ENCODE measurements at regions not wholly inside any gene's neighbourhood (a gene's known extent, or its start where the extent isn't known, plus 50 kb on each side); places are given as distances from the start of the nearest gene placed in this dataset.

DNA sequence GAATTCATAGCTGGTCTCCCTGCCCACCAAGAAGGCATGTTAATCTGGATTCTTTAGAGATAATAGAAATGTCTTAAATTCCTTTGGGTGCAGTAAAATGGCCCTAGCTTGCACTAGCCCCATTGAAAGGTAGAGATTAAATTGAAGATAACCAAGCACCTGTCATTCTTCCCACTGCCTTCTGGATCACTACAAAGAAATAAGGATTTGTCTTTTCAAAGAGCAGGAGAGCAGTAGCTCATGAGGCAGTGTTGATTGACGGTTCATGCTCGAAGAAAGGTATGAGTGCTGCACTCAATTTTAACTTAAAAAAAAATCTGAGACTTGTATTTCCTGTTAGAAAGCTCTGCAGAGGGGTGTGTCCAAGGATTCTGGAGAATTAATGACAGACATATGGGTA lies 74.9 kb upstream of the F3 start:
- H3K9me3 ChIP-seq (ENCODE audit: low read depth), result no peaks in the 10 kb centered on the region
- peaks cover 25% of the 10 kb centered on the region for H3K4me1 ChIP-seq (ENCODE audit: insufficient read depth)
- no peaks in the 10 kb centered on the region for H3K36me3 ChIP-seq (ENCODE audit: low read depth)
- H3K79me2 ChIP-seq (ENCODE audit: insufficient read depth), result no peaks in the 10 kb centered on the region
- H3K4me3 ChIP-seq, result no peak overlapping the region
- in situ Hi-C loops (cut with MboI), result no loop called here
- no peak overlapping the region for H3K27ac ChIP-seq
- H3K9me2 ChIP-seq (ENCODE audit: insufficient read depth), result no peaks in the 10 kb centered on the region
- DNase-seq, result no peak
- H3K9ac ChIP-seq, result no peak overlapping the region
- no peaks in the 10 kb centered on the region for H3K27me3 ChIP-seq (replicated peaks; ENCODE audit: insufficient read depth)
- H4K20me1 ChIP-seq (ENCODE audit: insufficient read depth), result no peaks in the 10 kb centered on the region
- H2AFZ ChIP-seq, result no peak overlapping the region
- H3K4me2 ChIP-seq (ENCODE audit: unreplicated experiment), result no peak overlapping the region
- TF ChIP-seq EZH2 (IDR thresholded peaks at IDR 0.05; ENCODE audit: insufficient read depth, poor library complexity, severe bottlenecking) (no peak), EZH2phosphoT487 (IDR thresholded peaks at IDR 0.05; ENCODE audit: insufficient read depth, low read depth) (no peak)
- H3F3A ChIP-seq (ENCODE audit: insufficient read depth), result peaks cover 4% of the 10 kb centered on the region; the same call in 1 of the 2 replicates
- 53 to 68% methylated on average over 2 of the region's 2 CpGs for WGBS, 2 experiments (ENCODE audit: low coverage in 1 of 2, low lambda C conversion rate in 2 of 2, missing lambda C conversion rate in 2 of 2)

DNA sequence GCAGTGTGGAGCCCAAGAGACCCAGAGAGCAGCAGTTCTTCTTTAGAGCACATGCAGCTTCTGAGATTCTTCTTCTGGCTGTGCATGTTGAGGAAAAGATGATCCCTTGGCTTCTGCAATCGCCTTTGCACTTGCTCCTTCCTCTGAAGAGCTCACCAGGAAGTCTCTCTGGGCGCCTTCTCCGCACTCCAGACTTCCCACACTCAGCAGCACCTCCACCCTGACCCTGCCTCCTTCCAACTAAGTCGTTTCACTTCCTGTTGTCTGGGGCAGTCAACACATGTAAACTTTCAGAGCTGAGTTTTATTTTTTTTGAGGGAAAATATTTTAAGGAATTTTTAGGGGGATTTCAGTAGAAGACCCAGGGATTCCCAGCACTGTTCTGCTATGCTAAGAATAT lies 73.4 kb upstream of the F3 start:
- H3K36me3 ChIP-seq (ENCODE audit: low read depth), result no peaks in the 10 kb centered on the region
- peaks cover 2% of the 10 kb centered on the region; the same call in 1 of the 2 replicates for H3F3A ChIP-seq (ENCODE audit: insufficient read depth)
- no peaks in the 10 kb centered on the region for H3K79me2 ChIP-seq (ENCODE audit: insufficient read depth)
- H3K4me1 ChIP-seq (ENCODE audit: insufficient read depth), result peaks cover 21% of the 10 kb centered on the region
- no peaks in the 10 kb centered on the region for H3K9me2 ChIP-seq (ENCODE audit: insufficient read depth)
- in situ Hi-C loops (cut with MboI), result no loop called here
- H3K4me2 ChIP-seq (ENCODE audit: unreplicated experiment), result no peak overlapping the region
- peak overlapping the region; percentile 57 for H2AFZ ChIP-seq
- WGBS, 2 experiments (ENCODE audit: low coverage in 1 of 2, low lambda C conversion rate in 2 of 2, missing lambda C conversion rate in 2 of 2), result 49 to 51% methylated on average over 4 of the region's 4 CpGs
- no peak overlapping the region for H3K4me3 ChIP-seq
- TF ChIP-seq EZH2 (IDR thresholded peaks at IDR 0.05; ENCODE audit: insufficient read depth, poor library complexity, severe bottlenecking) (no peak), EZH2phosphoT487 (IDR thresholded peaks at IDR 0.05; ENCODE audit: insufficient read depth, low read depth) (no peak)
- no peaks in the 10 kb centered on the region for H3K9me3 ChIP-seq (ENCODE audit: low read depth)
- DNase-seq, result no peak
- no peak overlapping the region for H3K27ac ChIP-seq
- no peaks in the 10 kb centered on the region for H4K20me1 ChIP-seq (ENCODE audit: insufficient read depth)
- H3K9ac ChIP-seq, result no peak overlapping the region
- H3K27me3 ChIP-seq (replicated peaks; ENCODE audit: insufficient read depth), result no peaks in the 10 kb centered on the region

DNA sequence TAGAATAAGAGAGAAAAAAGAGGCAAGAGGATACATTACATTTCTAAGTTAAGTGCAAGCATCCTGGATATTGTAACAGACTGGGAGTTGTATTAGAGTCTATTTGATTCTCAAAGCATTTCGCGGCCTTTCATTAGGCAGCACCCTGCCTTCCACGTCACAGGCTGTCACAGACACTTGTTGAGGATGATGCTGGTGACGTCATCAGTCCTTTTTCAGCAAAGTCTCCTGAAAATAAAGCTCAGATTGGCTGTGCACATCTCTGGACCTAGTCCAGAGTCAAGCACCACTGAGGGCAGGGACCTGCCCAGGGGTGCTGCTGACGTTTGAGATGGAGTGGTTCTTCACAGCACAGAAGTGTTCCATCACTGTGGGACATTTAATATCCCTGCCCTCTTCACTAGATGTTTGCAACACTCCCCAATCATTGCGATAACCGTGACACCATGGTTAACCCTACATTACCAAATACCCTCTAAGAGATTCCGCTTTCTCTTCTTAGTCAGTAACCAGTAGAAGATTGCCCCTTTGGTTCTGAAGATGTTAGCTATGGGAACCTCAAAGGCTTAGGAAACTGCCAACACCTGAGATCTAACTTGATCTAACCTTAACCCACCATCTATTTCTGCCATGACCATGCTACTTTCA lies 72.7 kb upstream of the F3 start:
- in situ Hi-C loops (cut with MboI), result no loop called here
- H3K9ac ChIP-seq, result no peak overlapping the region
- H3K9me3 ChIP-seq (ENCODE audit: low read depth), result no peaks in the 10 kb centered on the region
- peaks cover 21% of the 10 kb centered on the region for H3K4me1 ChIP-seq (ENCODE audit: insufficient read depth)
- no peaks in the 10 kb centered on the region for H3F3A ChIP-seq (ENCODE audit: insufficient read depth)
- H3K4me2 ChIP-seq (ENCODE audit: unreplicated experiment), result no peak overlapping the region
- no peak overlapping the region for H2AFZ ChIP-seq
- no peak overlapping the region for H3K4me3 ChIP-seq
- H3K36me3 ChIP-seq (ENCODE audit: low read depth), result no peaks in the 10 kb centered on the region
- no peaks in the 10 kb centered on the region for H4K20me1 ChIP-seq (ENCODE audit: insufficient read depth)
- H3K27me3 ChIP-seq (replicated peaks; ENCODE audit: insufficient read depth), result no peaks in the 10 kb centered on the region
- no peaks in the 10 kb centered on the region for H3K9me2 ChIP-seq (ENCODE audit: insufficient read depth)
- DNase-seq, result no peak
- no peak overlapping the region for H3K27ac ChIP-seq
- no peak for TF ChIP-seq EZH2phosphoT487 (IDR thresholded peaks at IDR 0.05; ENCODE audit: insufficient read depth, low read depth)
- TF ChIP-seq EZH2 (IDR thresholded peaks at IDR 0.05; ENCODE audit: insufficient read depth, poor library complexity, severe bottlenecking), result no peak
- WGBS, 2 experiments (ENCODE audit: low coverage in 1 of 2, low lambda C conversion rate in 2 of 2, missing lambda C conversion rate in 2 of 2), result 96 to 97% methylated on average over 8 of the region's 8 CpGs
- no peaks in the 10 kb centered on the region for H3K79me2 ChIP-seq (ENCODE audit: insufficient read depth)

DNA sequence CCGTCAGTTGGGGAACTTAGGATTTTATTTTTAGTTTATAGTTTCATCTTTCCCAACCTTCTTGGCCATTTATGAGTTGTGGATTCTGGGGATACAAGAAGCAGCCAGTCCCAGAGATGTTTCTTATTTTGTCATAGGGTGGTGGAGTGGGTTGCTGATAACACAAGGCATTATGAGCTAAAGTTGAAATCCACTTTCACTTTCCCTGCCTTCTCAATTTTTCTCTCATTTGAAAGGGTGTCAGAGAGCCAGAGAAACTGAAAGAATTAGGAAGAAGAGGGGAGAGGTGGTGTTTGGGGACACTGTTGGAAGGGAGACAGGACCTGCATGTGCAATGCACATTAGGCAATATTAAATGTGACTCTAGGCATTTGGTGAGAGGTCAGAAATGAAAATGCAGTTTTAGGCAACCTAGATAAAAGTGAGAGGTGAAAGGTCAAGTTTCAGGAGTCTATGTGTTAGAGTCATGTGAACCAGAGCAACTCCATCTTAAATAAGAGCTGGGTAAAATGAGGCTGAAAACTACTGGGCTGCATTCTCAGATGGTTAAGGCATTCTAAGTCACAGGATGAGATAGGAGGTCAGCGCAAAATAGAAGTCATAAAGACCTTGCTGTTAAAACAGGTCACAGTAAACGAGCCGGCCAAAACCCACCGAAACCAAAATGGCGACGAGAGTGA lies 71.1 kb upstream of the F3 start:
- H2AFZ ChIP-seq, result no peak overlapping the region
- no peaks in the 10 kb centered on the region for H3F3A ChIP-seq (ENCODE audit: insufficient read depth)
- H3K27me3 ChIP-seq (replicated peaks; ENCODE audit: insufficient read depth), result no peaks in the 10 kb centered on the region
- no peak for TF ChIP-seq EZH2 (IDR thresholded peaks at IDR 0.05; ENCODE audit: insufficient read depth, poor library complexity, severe bottlenecking)
- no peak for TF ChIP-seq EZH2phosphoT487 (IDR thresholded peaks at IDR 0.05; ENCODE audit: insufficient read depth, low read depth)
- no peaks in the 10 kb centered on the region for H3K79me2 ChIP-seq (ENCODE audit: insufficient read depth)
- H3K9me3 ChIP-seq (ENCODE audit: low read depth), result no peaks in the 10 kb centered on the region
- H3K4me3 ChIP-seq, result no peak overlapping the region
- H3K4me2 ChIP-seq (ENCODE audit: unreplicated experiment), result no peak overlapping the region
- no peak for DNase-seq
- H4K20me1 ChIP-seq (ENCODE audit: insufficient read depth), result no peaks in the 10 kb centered on the region
- in situ Hi-C loops (cut with MboI), result no loop called here
- WGBS, 2 experiments (ENCODE audit: low coverage in 1 of 2, low lambda C conversion rate in 2 of 2, missing lambda C conversion rate in 2 of 2), result 95 to 97% methylated on average over 7 of the region's 7 CpGs
- no peaks in the 10 kb centered on the region for H3K9me2 ChIP-seq (ENCODE audit: insufficient read depth)
- no peak overlapping the region for H3K27ac ChIP-seq
- H3K9ac ChIP-seq, result no peak overlapping the region
- H3K36me3 ChIP-seq (ENCODE audit: low read depth), result no peaks in the 10 kb centered on the region
- peaks cover 20% of the 10 kb centered on the region for H3K4me1 ChIP-seq (ENCODE audit: insufficient read depth)
